ENCODE measurements at regions not wholly inside any gene's neighbourhood (a gene's known extent, or its start where the extent isn't known, plus 50 kb on each side); places are given as distances from the start of the nearest gene placed in this dataset.
"Not testable (repeated sequence)": the region's sequence is repeated elsewhere in the genome, so short reads cannot be mapped to it uniquely, and the experiment has no call there.

DNA sequence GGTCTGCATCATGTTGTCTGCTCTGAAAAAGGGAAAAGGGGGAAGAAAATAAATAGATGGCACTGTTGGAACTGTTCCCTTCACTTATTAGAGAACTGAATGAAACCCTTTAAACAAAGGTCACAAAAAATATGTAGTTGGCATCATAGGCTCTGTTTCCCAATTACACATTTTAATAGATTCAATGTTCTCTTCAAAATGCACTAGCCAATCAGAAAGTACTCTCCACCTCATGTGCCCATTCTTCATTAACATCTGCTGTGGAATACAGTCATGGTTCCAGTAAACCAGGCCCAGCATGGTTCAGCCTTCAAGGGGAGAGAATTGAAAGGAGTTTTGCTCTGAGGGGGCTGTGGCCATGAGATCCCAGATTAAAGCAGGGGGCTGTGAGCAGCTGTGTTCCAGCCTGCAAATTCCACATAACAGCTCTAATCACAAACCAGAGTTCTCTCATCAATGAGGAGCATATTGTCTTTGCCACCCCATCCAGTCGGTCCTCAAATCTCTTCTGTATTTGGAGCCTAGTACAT, 165.9 kb upstream of the CREB1 start:
- peak; percentile 18 for DNase-seq (ENCODE audit: low read depth)
- TF ChIP-seq CTCF (conservative IDR thresholded peaks at IDR 0.05; ENCODE audit: low read length), result no peak
- H3K4me3 ChIP-seq (ENCODE audit: low read length), result no peak overlapping the region

GRCh38 chr2:207370646-207371045, 159.1 kb upstream of the CREB1 start:
- H3K4me3 ChIP-seq (ENCODE audit: low read length), result no peak overlapping the region
- no peak for DNase-seq (ENCODE audit: low read depth)
- TF ChIP-seq CTCF (conservative IDR thresholded peaks at IDR 0.05; ENCODE audit: low read length), result no peak

DNA sequence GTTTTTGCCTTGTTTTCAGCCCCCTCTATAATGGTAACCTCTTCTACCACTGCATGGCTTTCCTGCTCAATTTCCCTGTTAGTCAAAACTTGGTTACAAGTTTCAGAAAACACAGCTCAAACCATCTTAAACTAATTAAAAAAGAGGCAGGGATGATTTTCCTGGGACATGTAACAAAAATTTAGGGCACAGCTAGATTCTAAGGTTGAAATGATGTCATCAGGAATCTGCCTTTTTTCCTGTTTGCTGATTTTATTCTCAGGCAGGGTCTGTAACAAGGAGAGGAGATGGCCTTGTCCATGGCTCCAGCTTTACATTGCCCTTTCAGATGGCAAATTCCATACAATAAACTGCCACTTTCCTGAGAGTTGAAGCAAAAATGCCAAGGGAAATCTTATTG, 157.9 kb upstream of the CREB1 start:
- H3K4me3 ChIP-seq (ENCODE audit: low read length), result no peak overlapping the region
- TF ChIP-seq CTCF (conservative IDR thresholded peaks at IDR 0.05; ENCODE audit: low read length), result no peak
- DNase-seq (ENCODE audit: low read depth), result no peak

DNA sequence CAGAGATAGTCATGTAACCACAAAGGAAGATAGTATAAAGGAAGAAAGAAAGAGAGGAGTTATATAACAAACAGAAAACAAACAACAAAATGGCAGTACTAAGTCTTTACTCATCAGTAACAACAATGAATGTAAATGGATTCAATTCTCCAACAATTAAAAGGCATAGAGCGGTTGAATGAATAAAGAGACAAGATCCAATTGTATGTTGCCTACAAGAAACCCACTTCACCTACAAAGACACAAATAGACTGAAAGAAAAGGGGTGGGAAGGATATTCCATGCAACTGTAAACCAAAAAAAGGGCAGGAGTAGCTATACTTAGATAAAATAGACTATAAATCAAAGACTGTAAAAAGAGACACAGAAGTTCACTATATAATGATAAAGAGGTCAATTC, 157.3 kb upstream of the CREB1 start:
- no peak for TF ChIP-seq CTCF (conservative IDR thresholded peaks at IDR 0.05; ENCODE audit: low read length)
- DNase-seq (ENCODE audit: low read depth), result no peak
- H3K4me3 ChIP-seq (ENCODE audit: low read length), result no peak overlapping the region

DNA sequence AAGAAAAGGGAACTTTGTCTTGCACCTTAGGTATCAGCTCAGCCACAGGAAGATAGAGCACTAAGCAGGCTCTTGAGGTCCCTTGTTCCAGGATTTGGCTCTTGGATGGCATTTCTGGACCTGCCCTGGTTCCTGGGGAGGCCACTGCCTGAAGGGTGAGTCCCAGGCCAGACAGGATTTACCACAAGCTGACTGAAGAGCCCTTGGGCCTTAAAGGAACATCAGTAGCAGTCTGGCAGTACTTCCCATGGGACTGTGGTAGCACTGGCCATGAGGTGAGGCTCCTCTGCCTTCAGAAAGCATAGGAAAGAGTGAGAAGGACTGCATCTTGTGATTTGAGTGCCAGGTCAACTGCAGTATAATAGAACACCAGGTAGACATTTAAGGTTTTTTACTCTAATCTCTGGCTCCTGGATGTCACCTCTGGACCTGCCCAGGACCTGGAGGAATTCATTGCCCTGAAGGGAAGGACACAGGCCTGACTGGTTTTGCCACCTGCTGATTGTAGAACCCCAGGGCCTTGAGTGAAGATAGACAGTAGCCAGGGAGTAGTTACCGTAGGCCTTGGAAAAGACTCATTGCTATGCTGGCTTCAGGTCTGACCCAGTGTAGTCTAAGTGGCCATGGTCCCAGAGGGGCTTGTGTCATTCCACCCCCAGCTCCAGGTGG, 154.4 kb upstream of the CREB1 start:
- no peak overlapping the region for H3K4me3 ChIP-seq (ENCODE audit: low read length)
- TF ChIP-seq CTCF (conservative IDR thresholded peaks at IDR 0.05; ENCODE audit: low read length), result no peak
- no peak for DNase-seq (ENCODE audit: low read depth)

- H3K4me3 ChIP-seq (ENCODE audit: low read length); DNase-seq (ENCODE audit: low read depth): not testable (repeated sequence)
Observed at GRCh38 chr2:207378620-207379019, 151.1 kb upstream of the CREB1 start.

GRCh38 chr2:207385076-207385475, 144.7 kb upstream of the CREB1 start:
- no peak for DNase-seq (ENCODE audit: low read depth)
- H3K4me3 ChIP-seq (ENCODE audit: low read length), result no peak overlapping the region
- no peak for TF ChIP-seq CTCF (conservative IDR thresholded peaks at IDR 0.05; ENCODE audit: low read length)
